Astrocyte (in vitro differentiated cells and primary cell): ENCODE measurements at regions not wholly inside any gene's neighbourhood (a gene's known extent, or its start where the extent isn't known, plus 50 kb on each side); places are given as distances from the start of the nearest gene placed in this dataset.

Source experiments
- DNase-seq: peaks from one replicate; pipeline ENCODE4 v3.0.0-alpha.2; 2010; ENCODE audit warnings: low read depth
- FAIRE-seq: peaks from 2 replicates; lab custom pipeline; 2011; peaks lifted over from hg19 to GRCh38; lab: Jason Lieb, UNC
- H2AFZ ChIP-seq: 2 replicates; pipeline ENCODE4 v1.6.0; 2012; ENCODE audit warnings: low read depth, low read length, inconsistent platforms
- H3K27ac ChIP-seq: 2 replicates; pipeline ENCODE4 v1.5.1; 2011; ENCODE audit warnings: low read depth, low read length, inconsistent platforms
- H3K27me3 ChIP-seq: 2 replicates; pipeline ENCODE4 v1.6.0; 2011; ENCODE audit warnings: low read length, inconsistent platforms; ENCODE audit not compliant: insufficient read depth
- H3K36me3 ChIP-seq: 2 replicates; pipeline ENCODE4 v1.5.1; 2011; ENCODE audit warnings: low read length, inconsistent platforms; ENCODE audit not compliant: insufficient read depth
- H3K4me1 ChIP-seq: 2 replicates; pipeline ENCODE4 v1.5.1; 2011; ENCODE audit warnings: low read length, inconsistent platforms; ENCODE audit not compliant: insufficient read depth
- H3K4me2 ChIP-seq: 2 replicates; pipeline ENCODE4 v1.6.0; 2012; ENCODE audit warnings: low read length, inconsistent platforms
- H3K4me3 ChIP-seq: 2 replicates; pipeline ENCODE4 v1.5.1; 2011; ENCODE audit warnings: low read depth, mild to moderate bottlenecking, low read length, inconsistent platforms; ENCODE audit not compliant: insufficient read depth
- H3K79me2 ChIP-seq: 2 replicates; pipeline ENCODE4 v1.6.0; 2012; ENCODE audit warnings: mild to moderate bottlenecking, low read length, inconsistent platforms; ENCODE audit not compliant: insufficient read depth
- H3K9ac ChIP-seq: 2 replicates; pipeline ENCODE4 v1.6.0; 2012; ENCODE audit warnings: mild to moderate bottlenecking, low read length, inconsistent platforms
- H3K9me3 ChIP-seq: 2 replicates; pipeline ENCODE4 v1.5.1; 2012; ENCODE audit warnings: low read depth, mild to moderate bottlenecking, low read length, inconsistent platforms; ENCODE audit not compliant: insufficient read depth
- H4K20me1 ChIP-seq: 2 replicates; pipeline ENCODE4 v1.6.0; 2012; ENCODE audit warnings: low read length, inconsistent platforms; ENCODE audit not compliant: insufficient read depth
- H3K27ac Mint-ChIP-seq: one replicate; pipeline ENCODE4 v1.8.0; 2021; ENCODE audit warnings: mild to moderate bottlenecking, mixed read lengths; ENCODE audit not compliant: unreplicated experiment
- H3K27me3 Mint-ChIP-seq: one replicate; pipeline ENCODE4 v1.8.0; 2021; ENCODE audit warnings: low read depth, mixed read lengths; ENCODE audit not compliant: unreplicated experiment
- H3K36me3 Mint-ChIP-seq: one replicate; pipeline ENCODE4 v1.8.0; 2021; ENCODE audit warnings: low read depth, mixed read lengths; ENCODE audit not compliant: unreplicated experiment
- H3K4me1 Mint-ChIP-seq: one replicate; pipeline ENCODE4 v1.8.0; 2021; ENCODE audit warnings: low read depth, mixed read lengths; ENCODE audit not compliant: unreplicated experiment
- H3K4me3 Mint-ChIP-seq: one replicate; pipeline ENCODE4 v1.8.0; 2021; ENCODE audit warnings: mild to moderate bottlenecking, moderate library complexity, mixed read lengths; ENCODE audit not compliant: unreplicated experiment
- H3K9me3 Mint-ChIP-seq: one replicate; pipeline ENCODE4 v1.8.0; 2021; ENCODE audit warnings: mild to moderate bottlenecking, mixed read lengths; ENCODE audit not compliant: unreplicated experiment
- CTCF ChIP-seq: IDR thresholded peaks from 2 replicates; pipeline ENCODE4 v1.5.1; 2011; ENCODE audit warnings: low read depth, mild to moderate bottlenecking, inconsistent platforms, low read length, moderate library complexity; ENCODE audit not compliant: insufficient read depth
- EZH2 ChIP-seq: IDR thresholded peaks from 2 replicates; pipeline ENCODE4 v1.6.1; 2012; ENCODE audit warnings: mild to moderate bottlenecking, low read length, inconsistent platforms; ENCODE audit not compliant: insufficient read depth

- H3K4me1 ChIP-seq = no peaks in the 10 kb centered on the region
- Mint-ChIP-seq H3K4me1 (no peaks in the 10 kb centered on the region), H3K27me3 (no peaks in the 10 kb centered on the region), H3K36me3 (no peaks in the 10 kb centered on the region), H3K27ac (no peak overlapping the region), H3K4me3 (no peak overlapping the region), H3K9me3 (no peaks in the 10 kb centered on the region)
- FAIRE-seq (no peak), DNase-seq (no peak)
- no peaks in the 10 kb centered on the region for H3K36me3 ChIP-seq
- TF ChIP-seq CTCF (no peak), EZH2 (no peak)
- no peak overlapping the region for H3K4me3 ChIP-seq
- H3K9me3 ChIP-seq = peaks cover 3% of the 10 kb centered on the region
- H3K79me2 ChIP-seq = no peaks in the 10 kb centered on the region
- H3K27ac ChIP-seq = no peak overlapping the region
- no peaks in the 10 kb centered on the region for H3K27me3 ChIP-seq
- H4K20me1 ChIP-seq = no peaks in the 10 kb centered on the region
- H2AFZ ChIP-seq = no peak overlapping the region
- H3K4me2 ChIP-seq = no peak overlapping the region
- no peak overlapping the region for H3K9ac ChIP-seq
These were observed 203.7 kb upstream of the RORB start for GRCh38 chr9:74293479-74293878.

GRCh38 chr9:74303945-74304344 lies 193.2 kb upstream of the RORB start:
- no peak overlapping the region for H3K9ac ChIP-seq
- Mint-ChIP-seq H3K9me3 (no peaks in the 10 kb centered on the region), H3K4me3 (no peak overlapping the region), H3K36me3 (no peaks in the 10 kb centered on the region), H3K4me1 (no peaks in the 10 kb centered on the region), H3K27ac (no peak overlapping the region), H3K27me3 (no peaks in the 10 kb centered on the region)
- H3K4me3 ChIP-seq = no peak overlapping the region
- H3K36me3 ChIP-seq = no peaks in the 10 kb centered on the region
- H3K9me3 ChIP-seq = no peaks in the 10 kb centered on the region
- FAIRE-seq = no peak
- no peaks in the 10 kb centered on the region for H4K20me1 ChIP-seq
- TF ChIP-seq EZH2 = no peak
- no peak for TF ChIP-seq CTCF
- no peak for DNase-seq
- no peak overlapping the region for H3K27ac ChIP-seq
- no peak overlapping the region for H2AFZ ChIP-seq
- H3K27me3 ChIP-seq = no peaks in the 10 kb centered on the region
- H3K4me2 ChIP-seq = no peak overlapping the region
- no peaks in the 10 kb centered on the region for H3K4me1 ChIP-seq
- no peaks in the 10 kb centered on the region for H3K79me2 ChIP-seq

GRCh38 chr9:74304598-74304997 lies 192.5 kb upstream of the RORB start:
- no peak for FAIRE-seq

More at GRCh38 chr9:74304598-74304997, 192.5 kb upstream of the RORB start:
- Mint-ChIP-seq H3K9me3 (no peaks in the 10 kb centered on the region), H3K4me1 (no peaks in the 10 kb centered on the region), H3K27ac (no peak overlapping the region), H3K27me3 (no peaks in the 10 kb centered on the region), H3K36me3 (no peaks in the 10 kb centered on the region), H3K4me3 (no peak overlapping the region)
- H3K4me3 ChIP-seq = no peak overlapping the region
- H3K4me1 ChIP-seq = no peaks in the 10 kb centered on the region
- H3K79me2 ChIP-seq = no peaks in the 10 kb centered on the region
- TF ChIP-seq EZH2 (no peak), CTCF (no peak)
- DNase-seq = no peak
- no peaks in the 10 kb centered on the region for H3K9me3 ChIP-seq
- no peaks in the 10 kb centered on the region for H4K20me1 ChIP-seq
- no peak overlapping the region for H2AFZ ChIP-seq
- H3K36me3 ChIP-seq = no peaks in the 10 kb centered on the region
- H3K27ac ChIP-seq = no peak overlapping the region
- no peak overlapping the region for H3K9ac ChIP-seq
- H3K27me3 ChIP-seq = no peaks in the 10 kb centered on the region
- no peak overlapping the region for H3K4me2 ChIP-seq
